HG02759 (cell line): ENCODE measurements at regions not wholly inside any gene's neighbourhood (a gene's known extent, or its start where the extent isn't known, plus 50 kb on each side); places are given as distances from the start of the nearest gene placed in this dataset.

Experiments
- ATAC-seq: cut with Tn5 transposase; IDR thresholded peaks from one replicate; pipeline ENCODE4 v1.9.1; 2021; ENCODE audit warnings: mild to moderate bottlenecking, moderate library complexity; ENCODE audit not compliant: unreplicated experiment

- ATAC-seq = no peak
Measured at GRCh38 chr15:95567686-95568085, 762.8 kb upstream of the NR2F2 start.

DNA sequence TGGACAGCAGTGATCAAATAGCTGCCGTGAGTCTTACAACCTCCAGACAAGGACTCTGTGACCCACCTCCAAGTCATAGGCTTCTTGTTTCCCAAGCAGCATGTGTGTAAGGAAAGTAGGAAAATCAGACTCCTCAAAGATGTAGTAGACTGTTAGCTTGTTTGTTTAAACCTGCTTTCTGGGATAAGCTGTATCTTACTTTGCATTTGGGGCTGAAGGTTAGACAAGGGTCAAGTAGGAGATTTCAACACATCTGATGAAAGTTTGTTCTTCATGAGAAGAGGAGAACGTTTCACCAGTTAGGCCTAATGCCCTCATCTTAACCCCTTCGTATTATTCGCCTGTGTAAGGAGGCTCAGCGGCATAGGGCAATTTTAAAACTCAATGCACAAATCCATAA, 756.4 kb upstream of the NR2F2 start:
- no peak for ATAC-seq

GRCh38 chr15:95577927-95578326, 752.6 kb upstream of the NR2F2 start:
- no peak for ATAC-seq

GRCh38 chr15:95580121-95580520, 750.4 kb upstream of the NR2F2 start:
- no peak for ATAC-seq

DNA sequence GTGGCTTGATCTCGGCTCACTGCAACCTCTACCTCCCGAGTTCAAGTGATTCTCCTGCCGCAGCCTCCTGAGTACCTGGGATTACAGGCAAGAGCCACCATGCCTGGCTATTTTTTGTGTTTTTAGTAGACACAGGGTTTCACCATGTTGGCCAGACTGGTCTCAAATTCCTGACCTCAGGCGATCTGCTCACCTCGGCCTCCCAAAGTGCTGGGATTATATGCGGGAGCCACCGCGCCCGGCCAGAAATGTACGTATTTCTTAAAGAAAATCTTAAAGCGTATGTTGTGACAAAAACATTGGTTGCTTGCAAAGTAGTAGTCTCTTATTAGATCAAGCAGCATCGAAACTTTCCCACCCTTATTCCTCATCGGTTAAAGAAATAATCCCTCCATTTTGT, 748.9 kb upstream of the NR2F2 start:
- no peak for ATAC-seq

DNA sequence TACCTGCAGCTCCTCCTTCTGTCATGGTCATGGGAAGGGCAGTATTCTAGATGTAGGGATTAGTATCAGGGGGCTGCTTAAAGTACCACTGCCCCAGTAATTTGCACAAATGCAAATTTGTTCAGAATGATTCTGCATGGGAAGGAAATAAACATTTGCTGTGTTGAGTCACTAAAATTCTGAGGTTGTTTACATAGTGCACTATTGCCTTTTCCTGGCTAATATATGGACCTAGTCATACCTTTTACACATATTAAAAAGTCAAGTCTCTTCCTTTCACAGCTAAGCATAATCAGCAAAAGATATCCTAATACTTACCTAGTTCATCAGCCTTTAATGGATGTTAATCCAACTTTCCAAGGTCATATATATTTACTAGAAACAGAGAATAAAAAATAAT, 746.4 kb upstream of the NR2F2 start:
- no peak for ATAC-seq

- ATAC-seq = no peak
Measured at GRCh38 chr15:95588056-95588455, 742.4 kb upstream of the NR2F2 start.

DNA sequence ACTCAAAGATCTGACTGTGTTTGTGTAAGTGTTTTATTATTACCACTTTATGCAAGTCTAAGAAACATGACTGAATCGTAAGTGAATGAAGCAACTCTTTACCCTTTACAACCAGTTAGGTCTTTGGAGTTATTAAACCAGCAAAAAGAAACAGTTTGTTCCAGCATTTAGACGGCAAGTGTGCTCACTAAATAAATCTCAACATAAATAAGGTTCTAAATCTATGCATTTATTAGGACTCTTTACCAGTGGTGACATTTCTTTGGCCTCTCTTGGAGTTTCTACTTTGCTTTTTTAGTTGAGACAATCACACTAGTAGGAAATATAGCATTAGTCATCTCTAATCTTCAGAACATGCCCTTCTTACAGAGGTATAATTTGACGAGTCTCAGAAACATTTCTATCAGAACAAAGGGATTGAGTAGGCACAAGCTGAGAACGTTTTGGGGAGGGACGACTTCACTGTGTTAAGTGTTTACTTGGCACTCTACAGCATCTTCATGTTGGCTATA, 739.9 kb upstream of the NR2F2 start:
- ATAC-seq = no peak

GRCh38 chr15:95591270-95591669, 739.2 kb upstream of the NR2F2 start:
- no peak for ATAC-seq

DNA sequence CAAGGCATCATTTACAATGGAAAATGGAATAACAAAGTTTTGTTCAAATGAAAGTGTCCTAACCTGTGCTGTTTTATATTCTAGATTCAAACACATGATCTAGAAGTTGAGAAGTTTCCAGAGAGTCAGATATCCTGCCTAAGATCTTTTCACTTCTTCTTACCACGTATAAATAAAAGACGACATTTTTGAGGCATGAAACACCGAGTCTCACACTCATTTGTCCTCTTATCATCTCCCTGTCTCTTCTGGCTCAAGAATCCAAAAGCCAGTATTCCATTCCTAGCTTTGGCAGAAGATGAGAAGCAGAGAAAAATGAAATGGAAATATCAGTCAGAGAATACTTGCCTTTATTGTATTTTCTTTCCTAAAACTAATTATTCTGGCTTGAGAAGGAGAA, 738.6 kb upstream of the NR2F2 start:
- no peak for ATAC-seq

- no peak for ATAC-seq
Measured at GRCh38 chr15:95594496-95594895, 736.0 kb upstream of the NR2F2 start.

GRCh38 chr15:95595759-95596158, 734.7 kb upstream of the NR2F2 start:
- ATAC-seq = no peak

DNA sequence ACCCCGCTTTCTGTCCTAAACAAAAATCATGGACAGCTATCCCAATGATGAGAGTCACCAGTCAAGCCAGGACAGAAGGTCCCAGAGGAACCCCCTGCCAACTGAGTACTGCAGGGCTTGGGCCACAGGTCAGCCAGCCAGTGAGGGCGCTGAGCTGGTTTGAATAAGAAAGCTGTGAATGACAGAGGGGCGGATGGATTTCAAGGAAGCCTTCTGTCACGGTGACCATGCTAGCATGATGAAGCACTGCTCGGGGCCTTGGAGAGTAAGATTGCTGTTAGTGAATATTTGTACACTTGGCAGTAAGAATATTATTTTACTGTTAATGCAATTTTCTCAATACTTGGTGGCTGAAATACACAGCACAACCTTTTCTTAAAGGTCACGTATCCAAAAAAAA, 734.0 kb upstream of the NR2F2 start:
- no peak for ATAC-seq

GRCh38 chr15:95598251-95598855, 732.1 kb upstream of the NR2F2 start:
- no peak for ATAC-seq

DNA sequence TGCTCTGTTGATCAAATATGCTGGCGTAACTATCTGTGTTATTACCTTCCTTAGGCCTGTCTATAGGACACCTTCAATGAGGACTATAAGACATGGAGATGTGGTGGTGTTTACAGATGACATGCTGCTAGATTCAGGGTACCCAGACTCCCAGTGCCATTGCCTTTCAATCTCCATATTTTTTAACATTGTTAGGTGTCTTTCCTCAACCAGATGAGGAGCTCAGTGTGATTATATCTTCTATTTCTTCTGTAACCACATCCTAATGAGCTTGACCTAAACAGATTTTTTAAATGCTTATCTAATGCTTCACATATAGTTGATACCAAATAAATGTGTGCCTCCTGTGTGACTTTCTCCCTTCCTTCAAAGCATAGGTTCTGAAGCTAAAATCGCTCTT, 730.1 kb upstream of the NR2F2 start:
- no peak for ATAC-seq

GRCh38 chr15:95600884-95601283, 729.6 kb upstream of the NR2F2 start:
- no peak for ATAC-seq

DNA sequence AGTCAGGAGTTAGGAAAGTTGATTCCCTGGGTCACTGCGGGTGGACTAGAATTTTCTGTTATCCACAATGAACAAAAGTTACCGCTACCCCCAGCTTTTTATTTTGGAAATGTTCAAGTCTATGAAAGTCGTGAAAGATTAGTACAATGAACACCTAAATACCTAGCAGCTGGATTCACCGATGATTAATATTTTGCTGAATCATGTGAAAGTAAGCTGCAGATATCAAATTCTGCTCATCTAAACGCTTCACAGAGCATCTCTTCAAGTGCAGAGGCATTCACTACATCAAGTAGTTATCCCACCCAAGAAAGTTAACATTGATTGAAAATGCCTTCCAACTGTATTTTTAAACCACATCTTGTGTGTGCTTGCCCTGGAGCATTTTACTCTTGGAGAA, 729.0 kb upstream of the NR2F2 start:
- ATAC-seq = no peak

- ATAC-seq = no peak
Measured at GRCh38 chr15:95603802-95604201, 726.7 kb upstream of the NR2F2 start.

DNA sequence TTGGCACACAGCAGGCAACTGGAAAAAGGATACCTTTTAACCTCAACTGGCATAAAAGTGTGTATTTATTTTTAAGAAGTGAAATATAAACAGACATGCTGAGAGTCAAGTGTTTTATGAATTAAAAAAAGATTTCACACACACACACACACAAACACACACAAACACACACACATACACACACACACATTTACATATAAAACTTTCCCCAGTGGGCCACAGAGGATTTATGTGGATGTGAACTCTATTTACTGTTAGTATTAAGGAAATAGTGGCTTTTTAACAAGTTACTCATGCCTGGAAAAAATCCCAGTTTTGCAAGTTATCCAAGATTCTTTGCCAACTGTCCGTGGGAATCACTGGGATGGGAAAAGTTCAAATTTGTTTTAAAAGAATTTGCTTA, 725.9 kb upstream of the NR2F2 start:
- ATAC-seq = no peak

GRCh38 chr15:95605098-95605497, 725.4 kb upstream of the NR2F2 start:
- no peak for ATAC-seq

DNA sequence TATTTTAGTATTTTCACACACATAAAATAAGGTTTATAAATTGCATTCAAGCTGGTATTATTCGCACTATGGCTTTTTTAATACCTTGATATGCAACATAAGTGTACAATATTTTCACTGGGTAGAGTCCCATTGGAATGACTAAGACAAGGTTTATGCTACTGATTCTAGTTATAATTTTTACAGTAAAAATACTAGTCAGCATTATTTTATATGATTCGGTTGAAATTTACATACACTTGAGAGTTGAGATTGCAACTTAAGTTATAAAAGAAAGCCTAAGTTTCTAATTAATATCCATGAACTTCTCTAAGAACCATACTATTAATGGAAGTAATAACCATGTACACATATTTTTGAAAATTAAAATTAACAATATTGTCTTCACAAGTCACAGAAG, 723.9 kb upstream of the NR2F2 start:
- no peak for ATAC-seq

GRCh38 chr15:95608371-95608770, 722.1 kb upstream of the NR2F2 start:
- ATAC-seq = no peak

DNA sequence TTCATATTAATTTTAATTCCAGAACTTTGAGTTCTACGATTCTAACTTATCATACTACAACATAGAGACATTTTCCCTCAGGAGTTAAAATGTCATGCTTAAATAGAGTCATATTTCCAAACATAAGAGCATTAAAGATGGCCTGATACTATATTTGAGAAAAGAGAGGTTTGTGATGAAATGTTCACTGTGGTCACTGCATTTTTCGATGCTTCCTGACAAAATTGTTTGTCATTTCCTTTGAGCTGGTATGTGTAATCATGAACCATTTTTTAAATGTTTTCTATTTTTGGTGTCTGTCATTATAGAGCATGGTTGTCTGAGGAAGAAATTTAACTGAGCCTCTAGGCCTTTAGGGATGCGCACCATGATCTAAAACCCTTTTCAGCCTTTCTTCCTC, 721.4 kb upstream of the NR2F2 start:
- ATAC-seq = no peak
